LNCaP clone FGC (cell line): ENCODE measurements at regions not wholly inside any gene's neighbourhood (a gene's known extent, or its start where the extent isn't known, plus 50 kb on each side); places are given as distances from the start of the nearest gene placed in this dataset.

ENCODE experiments used
- DNase-seq: peaks from one replicate; pipeline ENCODE4 v3.0.0-alpha.2; 2011; ENCODE audit warnings: low read depth
- H3K4me3 ChIP-seq: 2 replicates; pipeline ENCODE4 v1.5.1; 2011; ENCODE audit warnings: mild to moderate bottlenecking, low read depth, low read length, control low read depth
- CTCF ChIP-seq: IDR thresholded peaks from 2 replicates; pipeline ENCODE4 v1.5.1; 2012; ENCODE audit warnings: mild to moderate bottlenecking; ENCODE audit not compliant: control insufficient read depth, insufficient read depth; ENCODE audit errors: extremely low read depth

DNA sequence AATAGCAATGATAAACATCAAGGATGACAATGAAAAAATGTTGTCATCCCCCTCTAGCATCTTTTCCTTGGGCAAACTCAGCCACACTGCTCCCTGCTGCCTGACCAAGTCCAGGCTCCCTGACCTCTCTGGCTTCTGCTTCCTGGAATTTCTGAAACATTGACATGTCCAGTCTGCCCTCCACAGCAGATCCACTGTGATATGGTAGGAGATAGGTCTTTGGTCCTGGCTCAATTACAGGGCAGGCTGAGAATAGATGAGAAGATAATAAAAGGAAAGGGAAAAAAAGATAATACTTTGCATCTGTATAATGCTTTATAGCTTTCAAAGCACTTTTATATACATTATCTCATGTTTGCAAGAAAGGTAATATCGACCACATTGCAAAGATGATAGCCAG is 417.7 kb downstream of the BUD13 start:
- no peak for TF ChIP-seq CTCF
- no peak overlapping the region for H3K4me3 ChIP-seq
- no peak for DNase-seq

- H3K4me3 ChIP-seq, result no peak overlapping the region
- no peak for TF ChIP-seq CTCF
- no peak for DNase-seq
These were observed 419.2 kb downstream of the BUD13 start for GRCh38 chr11:116353589-116353988.

DNA sequence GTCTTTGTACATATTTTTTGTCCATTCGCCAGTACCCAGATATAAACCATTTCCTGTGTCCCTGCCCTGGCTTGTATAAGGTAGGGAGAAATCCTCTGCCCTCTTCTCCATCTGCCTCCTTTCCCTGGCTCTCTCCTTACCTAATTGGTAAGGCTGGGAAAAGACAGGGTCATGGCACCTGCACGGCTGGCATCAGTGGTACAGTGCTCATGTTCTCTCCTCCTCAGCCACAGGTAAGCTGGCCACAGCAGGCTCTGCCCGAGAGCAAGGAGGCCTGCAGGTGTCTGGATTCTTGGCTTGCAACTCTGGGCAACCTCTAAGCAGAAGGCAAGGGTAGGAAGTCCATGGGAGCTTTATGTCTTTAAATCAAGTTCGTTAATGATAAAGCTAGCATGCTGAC is 419.9 kb downstream of the BUD13 start:
- DNase-seq, result no peak
- H3K4me3 ChIP-seq, result no peak overlapping the region
- TF ChIP-seq CTCF, result no peak

GRCh38 chr11:116348226-116348625 is 424.6 kb downstream of the BUD13 start:
- no peak overlapping the region for H3K4me3 ChIP-seq
- DNase-seq, result no peak
- no peak for TF ChIP-seq CTCF

DNA sequence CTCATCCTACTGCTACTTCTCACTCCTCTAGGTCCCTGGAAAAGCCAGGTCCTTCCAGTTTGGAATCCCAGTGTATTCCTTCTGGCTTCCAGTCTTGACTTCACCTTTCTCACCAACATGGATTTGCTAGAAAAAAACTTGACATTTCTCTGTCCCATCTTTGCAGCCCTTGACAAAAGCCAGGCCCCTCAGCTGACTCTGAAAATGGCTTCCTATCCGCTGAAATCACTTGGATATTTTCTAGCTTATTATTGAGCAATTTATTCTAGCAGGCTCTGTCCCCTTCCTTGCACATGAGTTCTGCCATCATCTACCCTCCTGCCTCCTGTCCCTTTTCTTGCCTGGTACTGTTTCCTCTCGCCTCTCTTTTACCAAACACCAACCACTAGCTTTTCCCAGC is 427.2 kb downstream of the BUD13 start:
- no peak for TF ChIP-seq CTCF
- no peak overlapping the region for H3K4me3 ChIP-seq
- DNase-seq, result no peak

- no peak for TF ChIP-seq CTCF
These were observed 428.2 kb downstream of the BUD13 start for GRCh38 chr11:116344601-116345000.

DNA sequence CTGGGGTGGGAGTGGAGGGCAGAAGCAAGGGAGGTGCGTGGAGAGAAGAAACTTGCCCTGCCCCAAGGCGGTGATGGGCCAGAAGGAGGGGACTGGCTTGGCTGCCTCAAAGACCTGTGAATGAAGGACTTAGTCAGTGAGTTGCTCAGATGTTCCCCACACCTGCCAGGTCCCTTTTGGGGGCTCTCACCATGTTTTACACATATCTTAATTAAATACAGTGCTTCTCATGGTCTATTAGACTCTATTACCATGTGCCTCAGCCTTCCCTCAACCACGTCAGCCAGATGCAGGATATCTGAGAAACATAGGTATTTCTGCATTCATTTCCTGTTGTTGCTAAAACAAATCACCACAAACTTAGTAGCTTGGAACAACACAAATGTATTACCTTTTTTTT is 429.5 kb downstream of the BUD13 start:
- H3K4me3 ChIP-seq, result no peak overlapping the region
- TF ChIP-seq CTCF, result no peak
- no peak for DNase-seq

More at GRCh38 chr11:116344601-116345000, 428.2 kb downstream of the BUD13 start:
- no peak for DNase-seq
- no peak overlapping the region for H3K4me3 ChIP-seq
